NB4 (cell line): ENCODE measurements at regions not wholly inside any gene's neighbourhood (a gene's known extent, or its start where the extent isn't known, plus 50 kb on each side); places are given as distances from the start of the nearest gene placed in this dataset.

Experiments
- CTCF ChIP-seq: IDR thresholded peaks from one replicate; pipeline ENCODE4 v1.5.1; 2012; ENCODE audit warnings: low read depth, low read length
- MAX ChIP-seq: IDR thresholded peaks from 2 replicates; pipeline ENCODE4 v1.6.1; 2011; ENCODE audit warnings: low read depth, low read length
- POLR2A ChIP-seq: IDR thresholded peaks from 2 replicates; pipeline ENCODE4 v1.6.1; 2011; ENCODE audit warnings: mild to moderate bottlenecking; ENCODE audit not compliant: insufficient read length; ENCODE audit errors: extremely low read depth

- TF ChIP-seq CTCF (no peak), POLR2A (no peak), MAX (no peak)
Measured at GRCh38 chr11:69910519-69911309, 91.5 kb upstream of the FGF3 start.
